IMR-90 (cell line): ENCODE measurements at regions not wholly inside any gene's neighbourhood (a gene's known extent, or its start where the extent isn't known, plus 50 kb on each side); places are given as distances from the start of the nearest gene placed in this dataset.

Experiments used
- ATAC-seq: fragments of 200-7000 bp; cut with Tn5 transposase; 2 replicates; pipeline ENCODE4 v1.9.1; 2020; ENCODE audit warnings: low read depth, mild to moderate bottlenecking, moderate library complexity
- BruUV-seq: library from RNA; stranded (reverse); fragments of 400-500 nt; replicated peaks from 2 replicates; lab custom pipeline; 2021; lab: Mats Ljungman, UMichigan
- CTCF ChIA-PET: fragments of 300-600 bp; formaldehyde crosslinking; extraction: SDS; loops from one replicate; lab custom pipeline; 2021; ENCODE audit warnings: antibody characterized with exemption; lab: Yijun Ruan, JAX
- POLR2A ChIA-PET: fragments of 300-600 bp; sonication (Branson Sonifier 250); formaldehyde crosslinking; loops from one replicate; lab custom pipeline; 2022; ENCODE audit warnings: antibody characterized with exemption; ENCODE audit not compliant: unreplicated experiment; lab: Charles Lee
- DNase-seq: peaks from one replicate; pipeline ENCODE4 v3.0.0; 2013
- H2AFZ ChIP-seq: replicated peaks from 2 replicates; pipeline ENCODE3; 2013; ENCODE audit warnings: low read length, mild to moderate bottlenecking; ENCODE audit not compliant: poor library complexity
- H2AK5ac ChIP-seq: 2 replicates; pipeline ENCODE4 v1.6.1; 2013; ENCODE audit warnings: low read depth, low read length, inconsistent platforms
- H2AK9ac ChIP-seq: replicated peaks from 2 replicates; pipeline ENCODE3; 2013; ENCODE audit warnings: mild to moderate bottlenecking, low read depth, low read length, moderate library complexity; ENCODE audit not compliant: poor library complexity
- H2BK120ac ChIP-seq: 2 replicates; pipeline ENCODE4 v1.6.1; 2013; ENCODE audit warnings: low read depth, low read length, inconsistent platforms
- H2BK15ac ChIP-seq: 3 replicates; pipeline ENCODE4 v1.6.1; 2013; ENCODE audit warnings: low read depth, low read length, inconsistent platforms
- H2BK20ac ChIP-seq: 2 replicates; pipeline ENCODE4 v1.6.1; 2013; ENCODE audit warnings: low read depth, mild to moderate bottlenecking, inconsistent platforms, low read length, moderate library complexity
- H2BK5ac ChIP-seq: 2 replicates; pipeline ENCODE4 v1.6.1; 2013; ENCODE audit warnings: mild to moderate bottlenecking, low read depth, low read length, inconsistent platforms; ENCODE audit not compliant: poor library complexity, severe bottlenecking
- H3K14ac ChIP-seq: replicated peaks from 2 replicates; pipeline ENCODE4 v1.6.1; 2013; ENCODE audit warnings: low read depth, low read length, inconsistent platforms
- H3K18ac ChIP-seq: 2 replicates; pipeline ENCODE4 v1.6.1; 2013; ENCODE audit warnings: low read depth, low read length, control low read depth
- H3K23ac ChIP-seq: 2 replicates; pipeline ENCODE4 v1.6.1; 2013; ENCODE audit warnings: low read depth, low read length, inconsistent platforms
- H3K27ac ChIP-seq: 2 replicates; pipeline ENCODE4 v1.5.1; 2013; ENCODE audit warnings: mild to moderate bottlenecking, control low read depth, low read length; ENCODE audit not compliant: insufficient read depth
- H3K27me3 ChIP-seq: 2 replicates; pipeline ENCODE4 v1.6.1; 2013; ENCODE audit warnings: low read length; ENCODE audit not compliant: control insufficient read depth, insufficient read depth
- H3K36me3 ChIP-seq: 2 replicates; pipeline ENCODE4 v1.6.1; 2013; ENCODE audit warnings: low read length, mixed read lengths; ENCODE audit not compliant: control insufficient read depth, insufficient read depth
- H3K4ac ChIP-seq: 2 replicates; pipeline ENCODE4 v1.6.1; 2013; ENCODE audit warnings: low read depth, low read length, inconsistent platforms
- H3K4me1 ChIP-seq: 2 replicates; pipeline ENCODE4 v1.6.1; 2013; ENCODE audit warnings: low read length, mixed read lengths; ENCODE audit not compliant: control insufficient read depth, insufficient read depth
- H3K4me2 ChIP-seq: 2 replicates; pipeline ENCODE4 v1.6.1; 2013; ENCODE audit warnings: low read depth, mild to moderate bottlenecking, control low read depth, low read length, moderate library complexity
- H3K4me3 ChIP-seq: 2 replicates; pipeline ENCODE4 v1.5.1; 2013; ENCODE audit warnings: low read depth, mild to moderate bottlenecking, control low read depth, low read length, moderate library complexity; ENCODE audit not compliant: insufficient read depth
- H3K56ac ChIP-seq: 2 replicates; pipeline ENCODE4 v1.6.1; 2013; ENCODE audit warnings: low read length, inconsistent platforms; ENCODE audit not compliant: insufficient read depth; ENCODE audit errors: extremely low read depth
- H3K79me1 ChIP-seq, 2 experiments: 2 replicates each; pipeline ENCODE4 v1.6.1; 2013; ENCODE audit warnings: low read length in 2 of 2, inconsistent platforms in 1 of 2, low read depth in 1 of 2
- H3K9ac ChIP-seq: 2 replicates; pipeline ENCODE4 v1.6.1; 2013; ENCODE audit warnings: low read depth, low read length, control low read depth
- H3K9me1 ChIP-seq: 2 replicates; pipeline ENCODE4 v1.6.1; 2013; ENCODE audit warnings: low read length, inconsistent platforms; ENCODE audit not compliant: insufficient read depth
- H3K9me3 ChIP-seq: 2 replicates; pipeline ENCODE4 v1.6.1; 2013; ENCODE audit warnings: low read length; ENCODE audit not compliant: control insufficient read depth, insufficient read depth
- H4K20me1 ChIP-seq: 2 replicates; pipeline ENCODE4 v1.6.1; 2013; ENCODE audit warnings: low read length, inconsistent platforms; ENCODE audit not compliant: insufficient read depth
- H4K5ac ChIP-seq: 2 replicates; pipeline ENCODE4 v1.6.1; 2013; ENCODE audit warnings: mild to moderate bottlenecking, low read depth, low read length, control low read depth
- H4K8ac ChIP-seq, 2 experiments: 2 replicates each; pipeline ENCODE4 v1.6.1; 2013; ENCODE audit warnings: low read depth in 2 of 2, low read length in 2 of 2, control low read depth in 1 of 2, inconsistent platforms in 1 of 2
- H4K91ac ChIP-seq: 2 replicates; pipeline ENCODE4 v1.6.1; 2013; ENCODE audit warnings: low read depth, low read length, inconsistent platforms; ENCODE audit not compliant: insufficient read depth
- BHLHE40 ChIP-seq: fragments of 150-350 bp; IDR thresholded peaks from 2 replicates; pipeline ENCODE4 v1.6.1; 2016; ENCODE audit warnings: mild to moderate bottlenecking, low read depth, low read length
- CEBPB ChIP-seq: IDR thresholded peaks from 2 replicates; pipeline ENCODE4 v1.6.1; 2012; ENCODE audit warnings: low read depth, low read length, improper control_type of control experiment
- CHD1 ChIP-seq: IDR thresholded peaks from 2 replicates; pipeline ENCODE4 v1.6.1; 2012; ENCODE audit warnings: low read depth, low read length, improper control_type of control experiment
- CTCF ChIP-seq: conservative IDR thresholded peaks from 2 replicates; pipeline ENCODE4 v1.5.1; 2012; ENCODE audit warnings: mild to moderate bottlenecking, low read depth, low read length, improper control_type of control experiment
- ELK1 ChIP-seq: fragments of 150-350 bp; IDR thresholded peaks from 2 replicates; pipeline ENCODE4 v1.6.1; 2016; ENCODE audit warnings: low read depth, mild to moderate bottlenecking, low read length, moderate library complexity, borderline replicate concordance
- FOS ChIP-seq: fragments of 150-350 bp; IDR thresholded peaks from 2 replicates; pipeline ENCODE4 v1.6.1; 2016; ENCODE audit warnings: low read depth, low read length
- MAFK ChIP-seq: IDR thresholded peaks from 2 replicates; pipeline ENCODE4 v1.6.1; 2012; ENCODE audit warnings: low read depth, low read length, improper control_type of control experiment
- MAZ ChIP-seq: IDR thresholded peaks from 2 replicates; pipeline ENCODE4 v1.6.1; 2012; ENCODE audit warnings: low read depth, mild to moderate bottlenecking, low read length, improper control_type of control experiment, moderate library complexity, borderline replicate concordance
- MXI1 ChIP-seq: IDR thresholded peaks from 2 replicates; pipeline ENCODE4 v1.6.1; 2012; ENCODE audit warnings: low read depth, mild to moderate bottlenecking, low read length, moderate library complexity, borderline replicate concordance
- NFE2L2 ChIP-seq: fragments of 150-350 bp; IDR thresholded peaks from 2 replicates; pipeline ENCODE4 v1.6.1; 2016; ENCODE audit warnings: low read depth, mild to moderate bottlenecking, low read length
- POLR2A ChIP-seq: IDR thresholded peaks from 2 replicates; pipeline ENCODE4 v1.6.1; 2012; ENCODE audit warnings: mild to moderate bottlenecking, low read depth, low read length
- RAD21 ChIP-seq: IDR thresholded peaks from 2 replicates; pipeline ENCODE4 v1.6.1; 2012; ENCODE audit warnings: low read length, improper control_type of control experiment
- RCOR1 ChIP-seq: IDR thresholded peaks from 2 replicates; pipeline ENCODE4 v1.6.1; 2012; ENCODE audit warnings: mild to moderate bottlenecking, low read length, improper control_type of control experiment; ENCODE audit not compliant: insufficient replicate concordance
- RFX5 ChIP-seq: IDR thresholded peaks from 2 replicates; pipeline ENCODE4 v1.8.0; 2012; ENCODE audit warnings: low read depth, mild to moderate bottlenecking, low read length, moderate library complexity
- SMC3 ChIP-seq: fragments of 150-350 bp; IDR thresholded peaks from 2 replicates; pipeline ENCODE4 v1.6.1; 2016; ENCODE audit warnings: low read depth, mild to moderate bottlenecking, antibody characterized with exemption, low read length, moderate library complexity
- USF2 ChIP-seq: fragments of 150-350 bp; IDR thresholded peaks from 2 replicates; pipeline ENCODE4 v1.6.1; 2017; ENCODE audit warnings: mild to moderate bottlenecking, antibody characterized with exemption, low read length, low read depth
- WGBS, 2 experiments: methylation state at CpG; one replicate each; pipeline versions ENCODE4 v1.1.5 to v1.1.7; 2013; ENCODE audit warnings: missing lambda C conversion rate in 2 of 2; ENCODE audit not compliant: insufficient read length in 1 of 2; ENCODE audit errors: extremely low coverage in 2 of 2; 5-methylcytosine and 5-hydroxymethylcytosine counted together
- dilution Hi-C: fragments of 300-500 bp; cut with HindIII; formaldehyde crosslinking; loops from one replicate; pipeline ENCODE4 v1.14.3; 2018; ENCODE audit warnings: low sequenced_read_pairs; ENCODE audit not compliant: unreplicated experiment
- in situ Hi-C: fragments of 300-500 bp; cut with MboI; formaldehyde crosslinking; loops from 3 replicates; pipeline ENCODE4 v1.14.3; 2019; ENCODE audit warnings: low sequenced_read_pairs, inconsistent platforms, mixed read lengths
- intact Hi-C: fragments of 100-400 bp; cut with micrococcal nuclease; formaldehyde crosslinking; loops from 2 replicates; pipeline ENCODE4 v1.10.0; 2022

- TF ChIP-seq SMC3 (no peak), ELK1 (no peak), CEBPB (no peak), RFX5 (no peak), FOS (no peak), MXI1 (no peak), RAD21 (no peak), MAZ (no peak), NFE2L2 (no peak), CTCF (no peak), BHLHE40 (no peak), POLR2A (no peak), USF2 (no peak), MAFK (no peak), CHD1 (no peak), RCOR1 (no peak)
Observed at GRCh38 chr5:124404796-124405195, 341.6 kb downstream of the ZNF608 start.

More at GRCh38 chr5:124404796-124405195, 341.6 kb downstream of the ZNF608 start:
- in situ Hi-C loops: no loop called here
- Histone ChIP-seq H3K9me1 (no peaks in the 10 kb centered on the region), H2BK20ac (no peak overlapping the region), H3K9me3 (no peaks in the 10 kb centered on the region), H3K4me1 (peaks cover 5% of the 10 kb centered on the region; the same call in 1 of the 2 replicates), H3K36me3 (no peaks in the 10 kb centered on the region), H2AK9ac (no peak overlapping the region), H2BK15ac (no peak overlapping the region), H3K4ac (no peak overlapping the region), H3K56ac (no peak overlapping the region), H3K79me1 (no peaks in the 10 kb centered on the region), H3K27me3 (no peaks in the 10 kb centered on the region), H4K20me1 (no peaks in the 10 kb centered on the region), H4K5ac (no peak overlapping the region), H3K9ac (no peak overlapping the region), H2AK5ac (no peak overlapping the region), H3K27ac (no peak overlapping the region), H2BK5ac (no peak overlapping the region), H4K91ac (no peak overlapping the region), H3K4me3 (no peak overlapping the region), H3K14ac (no peak overlapping the region), H2BK120ac (no peak overlapping the region), H3K4me2 (no peak overlapping the region), H3K18ac (no peak overlapping the region), H4K8ac (no peak overlapping the region), H3K23ac (no peak overlapping the region), H2AFZ (no peak overlapping the region)
- no peak for DNase-seq
- WGBS, 2 experiments: 67% methylated on average over 3 of the region's 5 CpGs; no CpG with 5 or more reads in 1 of the 2 experiments
- intact Hi-C loops: no loop called here
- BruUV-seq: no TSS peak
- POLR2A ChIA-PET: no interaction called here
- CTCF ChIA-PET: no interaction called here
- ATAC-seq: no peak
- dilution Hi-C loops: no loop called here
